GM19372 (cell line): ENCODE measurements at regions not wholly inside any gene's neighbourhood (a gene's known extent, or its start where the extent isn't known, plus 50 kb on each side); places are given as distances from the start of the nearest gene placed in this dataset.
"Not testable (repeated sequence)": the region's sequence is repeated elsewhere in the genome, so short reads cannot be mapped to it uniquely, and the experiment has no call there.

Source experiments
- ATAC-seq: cut with Tn5 transposase; IDR thresholded peaks from one replicate; pipeline ENCODE4 v1.9.1; 2021; ENCODE audit warnings: mild to moderate bottlenecking, low read depth, moderate library complexity; ENCODE audit not compliant: unreplicated experiment

GRCh38 chr1:38584448-38585355 is 274.9 kb downstream of the RRAGC start:
- ATAC-seq: no peak

- ATAC-seq: not testable (repeated sequence)
These were observed 276.3 kb downstream of the RRAGC start for GRCh38 chr1:38583287-38583686.

- ATAC-seq: no peak
These were observed 278.2 kb downstream of the RRAGC start for GRCh38 chr1:38581396-38581795.

GRCh38 chr1:38580594-38580993 is 279.0 kb downstream of the RRAGC start:
- no peak for ATAC-seq

GRCh38 chr1:38579056-38579455 is 280.5 kb downstream of the RRAGC start:
- no peak for ATAC-seq

GRCh38 chr1:38578271-38578951 is 281.2 kb downstream of the RRAGC start:
- no peak for ATAC-seq

- no peak for ATAC-seq
These were observed 281.7 kb downstream of the RRAGC start for GRCh38 chr1:38577937-38578270.

GRCh38 chr1:38577385-38577784 is 282.2 kb downstream of the RRAGC start:
- no peak for ATAC-seq

- no peak for ATAC-seq
These were observed 283.3 kb downstream of the RRAGC start for GRCh38 chr1:38576241-38576640.

- ATAC-seq: no peak
These were observed 287.8 kb downstream of the RRAGC start for GRCh38 chr1:38571726-38572125.

- no peak for ATAC-seq
These were observed 289.0 kb downstream of the RRAGC start for GRCh38 chr1:38570657-38570975.

GRCh38 chr1:38569932-38570656 is 289.5 kb downstream of the RRAGC start:
- no peak for ATAC-seq

GRCh38 chr1:38568061-38568857 is 291.3 kb downstream of the RRAGC start:
- no peak for ATAC-seq

GRCh38 chr1:38567401-38567800 is 292.2 kb downstream of the RRAGC start:
- no peak for ATAC-seq

- no peak for ATAC-seq
These were observed 294.5 kb downstream of the RRAGC start for GRCh38 chr1:38565020-38565491.

- no peak for ATAC-seq
These were observed 295.4 kb downstream of the RRAGC start for GRCh38 chr1:38563942-38564735.

GRCh38 chr1:38561725-38562124 is 297.8 kb downstream of the RRAGC start:
- ATAC-seq: no peak

GRCh38 chr1:38561110-38561509 is 298.5 kb downstream of the RRAGC start:
- ATAC-seq: no peak

- no peak for ATAC-seq
These were observed 299.1 kb downstream of the RRAGC start for GRCh38 chr1:38560457-38560856.
